Osteoblast (primary cell): ENCODE measurements at regions not wholly inside any gene's neighbourhood (a gene's known extent, or its start where the extent isn't known, plus 50 kb on each side); places are given as distances from the start of the nearest gene placed in this dataset.
"Not testable (repeated sequence)": the region's sequence is repeated elsewhere in the genome, so short reads cannot be mapped to it uniquely, and the experiment has no call there.

Experiments
- DNase-seq: peaks from one replicate; pipeline ENCODE4 v3.0.0; 2011; ENCODE audit warnings: low spot score, mixed read lengths; ENCODE audit not compliant: insufficient read length; ENCODE audit errors: missing footprints
- H2AFZ ChIP-seq: 2 replicates; pipeline ENCODE4 v1.6.0; 2011; ENCODE audit warnings: mild to moderate bottlenecking, low read length
- H3K27ac ChIP-seq: 2 replicates; pipeline ENCODE4 v1.5.1; 2011; ENCODE audit warnings: mild to moderate bottlenecking, low read depth, low read length, moderate library complexity
- H3K27me3 ChIP-seq: 2 replicates; pipeline ENCODE4 v1.6.0; 2012; ENCODE audit warnings: mild to moderate bottlenecking, control low read depth, inconsistent platforms, low read length, moderate library complexity; ENCODE audit not compliant: insufficient read depth
- H3K36me3 ChIP-seq: 2 replicates; pipeline ENCODE4 v1.5.1; 2011; ENCODE audit warnings: mild to moderate bottlenecking, low read length, control low read depth, moderate library complexity; ENCODE audit not compliant: insufficient read depth
- H3K4me1 ChIP-seq: 2 replicates; pipeline ENCODE4 v1.5.1; 2011; ENCODE audit warnings: mild to moderate bottlenecking, low read length, control low read depth, moderate library complexity; ENCODE audit not compliant: insufficient read depth
- H3K4me2 ChIP-seq: 2 replicates; pipeline ENCODE4 v1.6.0; 2011; ENCODE audit warnings: mild to moderate bottlenecking, low read length; ENCODE audit not compliant: insufficient read depth
- H3K4me3 ChIP-seq: fragments of 200-600 bp; sonication (generic); 3 replicates; pipeline ENCODE4 v1.5.1; 2012; ENCODE audit warnings: mild to moderate bottlenecking, low read length, inconsistent platforms; ENCODE audit not compliant: insufficient read depth
- H3K79me2 ChIP-seq: 2 replicates; pipeline ENCODE4 v1.6.0; 2012; ENCODE audit warnings: mild to moderate bottlenecking, low read length, control low read depth, inconsistent platforms; ENCODE audit not compliant: insufficient read depth
- H3K9me3 ChIP-seq: 2 replicates; pipeline ENCODE4 v1.5.1; 2011; ENCODE audit warnings: low read depth, low read length, control low read depth
- H4K20me1 ChIP-seq: 2 replicates; pipeline ENCODE4 v1.6.0; 2012; ENCODE audit warnings: mild to moderate bottlenecking, low read length, control low read depth; ENCODE audit not compliant: insufficient read depth
- CTCF ChIP-seq: IDR thresholded peaks from 2 replicates; pipeline ENCODE4 v1.5.1; 2011; ENCODE audit warnings: mild to moderate bottlenecking, low read depth, low read length, moderate library complexity; ENCODE audit errors: extremely low read depth

GRCh38 chrX:8003147-8003883 is 76.1 kb upstream of the PNPLA4 start:
- Histone ChIP-seq H2AFZ (no peak overlapping the region), H3K79me2 (no peaks in the 10 kb centered on the region), H3K9me3 (no peaks in the 10 kb centered on the region), H3K4me1 (no peaks in the 10 kb centered on the region), H3K4me3 (no peak overlapping the region), H3K36me3 (no peaks in the 10 kb centered on the region), H4K20me1 (no peaks in the 10 kb centered on the region), H3K4me2 (no peak overlapping the region), H3K27me3 (no peaks in the 10 kb centered on the region), H3K27ac (no peak overlapping the region)
- no peak for DNase-seq
- no peak for TF ChIP-seq CTCF

- Histone ChIP-seq H3K9me3 (no peaks in the 10 kb centered on the region), H3K4me2 (no peak overlapping the region), H3K27ac (no peak overlapping the region), H3K27me3 (no peaks in the 10 kb centered on the region), H3K79me2 (no peaks in the 10 kb centered on the region), H3K4me1 (no peaks in the 10 kb centered on the region), H3K36me3 (no peaks in the 10 kb centered on the region), H3K4me3 (no peak overlapping the region), H4K20me1 (no peaks in the 10 kb centered on the region), H2AFZ (no peak overlapping the region)
- TF ChIP-seq CTCF = no peak
- no peak for DNase-seq
Measured at GRCh38 chrX:7996851-7997250, 69.6 kb upstream of the PNPLA4 start.

- Histone ChIP-seq H3K27me3 (no peaks in the 10 kb centered on the region), H3K4me3 (no peak overlapping the region), H3K4me1 (no peaks in the 10 kb centered on the region), H3K4me2 (no peak overlapping the region), H3K36me3 (no peaks in the 10 kb centered on the region), H4K20me1 (no peaks in the 10 kb centered on the region), H3K27ac (no peak overlapping the region), H3K9me3 (no peaks in the 10 kb centered on the region), H2AFZ (no peak overlapping the region), H3K79me2 (no peaks in the 10 kb centered on the region)
- no peak for DNase-seq
- TF ChIP-seq CTCF = peak; percentile 59
Measured at GRCh38 chrX:7996414-7996813, 69.2 kb upstream of the PNPLA4 start.

- H3K79me2 ChIP-seq = no peaks in the 10 kb centered on the region
- no peak overlapping the region for H3K27ac ChIP-seq
- TF ChIP-seq CTCF = no peak
- no peaks in the 10 kb centered on the region for H3K27me3 ChIP-seq
- H4K20me1 ChIP-seq = no peaks in the 10 kb centered on the region
- no peaks in the 10 kb centered on the region for H3K4me1 ChIP-seq
- H3K9me3 ChIP-seq = no peaks in the 10 kb centered on the region
- H3K4me2 ChIP-seq = no peak overlapping the region
- no peak overlapping the region for H3K4me3 ChIP-seq
- no peak overlapping the region for H2AFZ ChIP-seq
- no peaks in the 10 kb centered on the region for H3K36me3 ChIP-seq
- no peak for DNase-seq
Measured at GRCh38 chrX:7993873-7994272, 66.7 kb upstream of the PNPLA4 start.

GRCh38 chrX:7988013-7988759 is 61.0 kb upstream of the PNPLA4 start:
- not testable (repeated sequence) for H3K27me3 ChIP-seq, H3K9me3 ChIP-seq, H3K36me3 ChIP-seq, DNase-seq, H3K79me2 ChIP-seq, H2AFZ ChIP-seq, H3K4me3 ChIP-seq, H4K20me1 ChIP-seq
- H3K4me1 ChIP-seq = peaks cover 10% of the 10 kb centered on the region
- H3K4me2 ChIP-seq = peak overlapping the region; percentile 24
- peak overlapping the region; percentile 78 for H3K27ac ChIP-seq
